AG08395 (cell line): ENCODE measurements at regions not wholly inside any gene's neighbourhood (a gene's known extent, or its start where the extent isn't known, plus 50 kb on each side); places are given as distances from the start of the nearest gene placed in this dataset.
"Not testable (repeated sequence)": the region's sequence is repeated elsewhere in the genome, so short reads cannot be mapped to it uniquely, and the experiment has no call there.

Experiments
- DNase-seq: peaks from one replicate; pipeline ENCODE4 v3.0.0; 2012; ENCODE audit warnings: mixed read lengths, low spot score

- not testable (repeated sequence) for DNase-seq
These were observed 371.0 kb downstream of the OSTF1 start for GRCh38 chr9:75459311-75459710.

GRCh38 chr9:75461183-75461582 is 372.9 kb downstream of the OSTF1 start:
- no peak for DNase-seq

DNA sequence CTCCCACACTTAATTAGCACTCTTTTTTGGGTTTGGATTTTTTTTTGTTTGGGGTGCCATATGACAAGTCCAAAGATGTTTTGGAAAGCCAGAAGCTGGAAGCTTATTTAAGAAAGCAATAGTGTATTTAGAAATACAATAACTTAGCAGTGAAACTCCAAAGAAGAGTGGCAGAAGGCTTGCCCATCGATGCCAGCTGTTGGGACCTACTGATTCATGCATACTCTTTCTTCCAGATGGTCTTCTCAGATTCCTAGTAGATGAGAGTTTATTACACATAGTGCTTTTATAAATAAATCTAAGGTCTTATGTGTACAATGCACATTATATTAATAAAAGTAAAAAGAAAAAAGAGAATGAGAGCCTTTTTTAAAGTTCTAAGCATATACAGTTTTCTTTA is 374.6 kb downstream of the OSTF1 start:
- DNase-seq: no peak

DNA sequence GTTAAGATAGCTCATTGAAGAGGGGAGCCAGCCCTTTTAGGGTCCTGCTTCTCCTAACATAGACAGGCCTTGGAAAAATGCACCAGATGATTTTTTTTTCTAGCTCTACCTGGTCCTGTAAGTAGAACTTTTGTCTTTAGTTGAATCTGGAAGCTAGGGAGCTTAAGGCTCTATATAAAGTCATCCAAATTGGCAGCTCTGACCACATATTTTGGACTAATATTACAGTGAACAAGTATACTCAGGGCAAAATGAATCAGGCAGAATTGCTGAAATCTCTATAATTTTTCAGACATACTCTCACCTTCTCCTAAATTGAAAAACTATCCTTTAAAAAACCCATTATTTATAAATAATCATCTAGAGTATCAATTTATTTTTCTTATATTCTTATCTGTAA is 375.6 kb downstream of the OSTF1 start:
- no peak for DNase-seq

- no peak for DNase-seq
These were observed 376.4 kb downstream of the OSTF1 start for GRCh38 chr9:75464726-75465125.

DNA sequence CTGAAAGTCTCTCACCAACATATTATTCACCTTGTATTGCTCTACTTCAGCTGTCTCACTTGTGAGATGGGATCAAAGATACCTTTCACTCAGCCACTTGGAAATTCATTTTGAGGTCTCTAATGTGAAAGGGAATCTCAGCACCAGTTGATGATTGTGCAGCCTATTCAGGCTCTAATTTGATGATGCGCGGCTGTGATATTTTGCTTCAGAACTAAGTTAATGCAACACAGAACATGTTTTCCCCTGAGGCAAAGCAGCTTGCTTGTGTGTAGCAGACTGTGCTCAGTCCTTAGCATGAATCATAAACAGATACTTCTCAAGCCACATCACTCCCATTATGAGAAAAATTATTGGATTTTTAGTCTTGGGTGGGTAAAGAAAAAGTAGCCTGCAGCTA is 378.8 kb downstream of the OSTF1 start:
- DNase-seq: no peak

DNA sequence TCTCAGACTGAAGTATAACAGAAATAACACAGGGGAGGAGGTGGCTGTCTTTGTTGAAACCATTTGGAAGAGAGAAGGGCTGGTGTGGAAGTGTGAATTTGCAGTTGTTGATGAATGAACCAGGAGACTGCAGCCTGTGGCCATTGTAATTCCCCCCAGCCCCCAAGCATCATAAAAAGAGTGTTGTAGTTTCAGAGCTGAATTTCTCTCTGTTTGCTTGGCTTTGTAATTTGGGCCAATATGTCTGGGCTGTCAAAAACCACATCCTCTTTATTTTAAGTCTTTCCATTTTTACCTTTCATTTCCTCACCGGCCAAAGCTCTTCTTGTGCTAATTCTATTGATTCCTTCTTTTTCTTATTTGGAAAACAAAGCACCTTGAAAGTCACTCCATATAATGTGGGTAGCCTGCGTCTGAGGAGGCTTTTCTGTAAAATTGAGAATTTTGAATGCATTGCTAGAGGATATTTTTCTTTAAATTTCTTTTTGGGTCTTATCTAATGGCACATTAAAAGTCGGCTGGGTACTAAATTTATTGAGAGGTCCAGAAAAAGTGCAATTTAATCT is 383.3 kb downstream of the OSTF1 start:
- DNase-seq: no peak

DNA sequence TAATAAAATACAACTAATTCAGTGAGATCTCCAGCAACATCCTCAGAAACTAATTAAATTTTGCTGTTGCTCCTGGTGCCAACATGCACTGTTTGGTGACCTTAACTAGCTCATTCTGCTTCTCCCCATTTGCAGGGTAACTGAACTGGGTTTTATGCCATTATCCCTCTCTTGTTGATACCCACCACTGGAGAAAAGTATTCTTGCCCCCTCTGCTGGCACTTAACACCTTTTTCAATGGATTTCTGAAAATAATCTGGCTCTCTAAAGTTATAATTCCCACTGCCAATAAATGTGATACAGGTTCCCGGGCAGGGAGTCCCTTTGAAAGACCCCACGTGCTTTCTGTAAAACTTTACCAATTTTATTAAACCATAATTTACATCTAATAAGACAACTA is 394.3 kb downstream of the OSTF1 start:
- DNase-seq: no peak

GRCh38 chr9:75483636-75484035 is 395.3 kb downstream of the OSTF1 start:
- DNase-seq: no peak

- no peak for DNase-seq
These were observed 399.8 kb downstream of the OSTF1 start for GRCh38 chr9:75487856-75488718.

DNA sequence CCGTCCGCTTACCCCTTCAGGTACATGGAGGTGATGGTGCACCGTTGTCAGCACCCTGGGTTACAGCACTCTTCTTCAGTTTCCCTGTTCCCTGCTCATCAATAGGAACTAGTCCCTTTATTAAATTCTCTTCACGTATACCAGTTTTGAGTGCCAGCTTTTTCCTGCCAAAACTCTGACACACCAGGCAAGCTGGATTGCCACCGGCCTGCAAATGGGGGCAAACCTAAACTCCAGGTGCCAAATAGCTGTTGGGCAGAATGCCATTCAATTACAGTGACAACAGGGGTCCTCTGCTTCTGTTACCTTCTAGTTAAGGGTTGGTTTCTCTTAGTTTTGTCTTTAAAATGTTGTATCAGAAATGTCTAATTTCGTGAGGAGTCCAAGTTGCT is 400.4 kb downstream of the OSTF1 start:
- no peak for DNase-seq

GRCh38 chr9:75490326-75490725 is 400.1 kb upstream of the PCSK5 start:
- DNase-seq: no peak

DNA sequence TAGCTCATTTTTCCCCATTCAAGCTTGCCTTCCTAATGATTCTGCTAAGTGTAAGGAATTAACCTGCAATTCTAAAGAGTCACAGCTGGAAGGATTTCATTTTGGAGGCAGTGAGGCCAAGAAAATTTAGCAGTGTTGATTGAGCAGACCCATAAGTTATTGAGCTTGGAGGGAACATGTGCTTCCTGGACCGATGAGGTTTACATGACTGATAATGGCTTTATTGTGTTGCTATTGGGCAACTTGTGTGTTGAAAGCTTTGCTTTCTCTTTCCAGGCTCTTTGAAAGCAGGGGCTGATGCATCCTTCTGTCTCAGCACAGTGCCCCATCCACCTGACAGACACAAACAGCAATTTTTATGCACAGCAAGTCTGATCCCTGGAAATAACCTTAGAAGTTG is 398.9 kb upstream of the PCSK5 start:
- DNase-seq: no peak

GRCh38 chr9:75499812-75500211 is 390.7 kb upstream of the PCSK5 start:
- no peak for DNase-seq

DNA sequence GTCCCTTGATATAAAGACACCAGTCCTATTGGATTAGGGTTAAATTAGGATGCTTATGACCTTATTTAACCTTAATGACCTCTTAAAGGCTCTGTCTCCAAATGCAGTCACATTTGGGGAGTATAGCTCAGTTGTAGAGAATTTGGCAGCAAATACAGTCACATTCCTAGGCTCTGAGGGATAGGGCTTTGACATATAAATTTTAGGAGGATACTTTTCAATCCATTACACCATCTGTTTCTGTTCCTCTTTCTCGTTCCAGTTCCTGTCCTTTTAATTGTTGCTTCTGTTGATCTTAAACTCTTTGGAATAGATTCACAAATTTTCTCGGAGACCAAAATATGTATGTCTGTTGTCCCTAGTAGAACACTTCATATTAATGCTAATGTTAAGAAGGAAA is 390.0 kb upstream of the PCSK5 start:
- DNase-seq: no peak

DNA sequence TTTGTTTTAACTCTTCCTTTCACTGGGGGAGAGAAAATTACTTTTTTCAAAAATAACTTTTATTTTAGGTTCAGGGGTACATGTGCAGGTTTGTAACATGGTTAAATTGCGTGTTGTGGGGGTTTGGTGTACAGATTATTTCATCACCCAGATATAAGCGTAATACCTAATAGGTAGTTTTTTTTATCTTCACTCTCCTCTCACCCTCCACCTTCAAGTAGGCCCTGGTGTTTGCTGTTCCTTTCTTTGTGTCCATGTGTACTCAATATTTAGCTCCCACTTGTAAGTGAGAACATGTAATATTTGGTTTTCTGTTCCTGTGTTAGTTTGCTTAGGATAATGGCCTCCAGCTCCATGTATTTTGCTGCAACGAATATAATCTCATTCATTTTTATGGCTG is 389.5 kb upstream of the PCSK5 start:
- not testable (repeated sequence) for DNase-seq

- no peak for DNase-seq
These were observed 385.8 kb upstream of the PCSK5 start for GRCh38 chr9:75504721-75505120.

DNA sequence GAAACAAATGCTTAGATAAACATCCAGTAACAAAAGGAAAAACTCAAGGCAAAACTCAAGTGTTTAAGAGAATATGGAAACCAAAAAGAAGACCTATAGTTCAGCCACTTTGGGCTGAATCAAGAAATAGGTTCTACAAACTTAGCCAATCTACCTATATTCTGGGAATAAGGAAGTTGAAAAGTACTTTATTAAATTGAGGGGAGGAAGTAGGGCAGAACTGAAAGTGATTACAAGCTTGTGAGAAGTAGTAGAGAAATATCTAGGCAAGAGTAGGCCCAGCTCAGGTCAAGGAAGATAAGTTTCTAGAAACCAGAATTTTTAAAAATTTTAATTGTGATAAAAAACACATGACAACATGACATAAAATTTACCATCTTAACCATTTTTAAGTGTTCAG is 384.8 kb upstream of the PCSK5 start:
- DNase-seq: no peak

- no peak for DNase-seq
These were observed 361.0 kb upstream of the PCSK5 start for GRCh38 chr9:75529463-75529862.

GRCh38 chr9:75531588-75531987 is 358.9 kb upstream of the PCSK5 start:
- no peak for DNase-seq

DNA sequence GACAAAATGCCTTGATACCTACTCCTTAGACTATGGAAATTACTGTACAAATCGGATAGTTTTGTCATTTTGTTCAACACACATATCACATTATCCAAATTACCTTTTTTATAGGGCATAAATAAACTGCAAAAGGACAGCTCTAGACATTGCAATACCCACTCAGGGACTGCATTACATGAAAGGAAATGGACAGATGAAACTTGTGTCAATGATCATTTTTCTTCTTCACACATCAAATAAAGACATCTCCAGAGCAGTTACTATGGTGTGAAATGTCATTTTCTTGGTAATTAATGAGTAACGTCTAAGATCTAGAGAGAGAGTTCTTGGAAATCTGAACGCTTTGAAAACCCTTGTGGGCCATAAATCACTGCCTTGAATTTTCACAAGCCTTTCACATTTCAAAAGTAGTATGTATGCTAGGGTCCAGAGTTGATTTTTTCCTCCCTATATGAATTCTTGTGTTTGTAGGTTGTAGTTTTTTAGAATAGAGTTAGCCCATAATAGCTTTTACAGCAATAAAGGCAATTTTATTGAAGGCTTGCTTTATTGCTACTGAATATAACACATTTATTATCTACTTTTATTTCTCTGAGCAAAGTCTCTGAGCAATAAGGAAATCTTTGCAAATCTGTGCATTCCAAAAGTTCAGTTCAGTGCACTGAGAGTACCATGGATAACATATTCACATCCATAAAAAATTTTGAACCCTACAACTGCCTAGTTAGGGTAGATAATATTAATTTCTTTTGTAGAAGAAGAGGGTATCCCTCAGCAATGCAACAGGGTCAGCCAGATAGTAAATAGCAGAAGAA is 358.0 kb upstream of the PCSK5 start:
- no peak for DNase-seq

DNA sequence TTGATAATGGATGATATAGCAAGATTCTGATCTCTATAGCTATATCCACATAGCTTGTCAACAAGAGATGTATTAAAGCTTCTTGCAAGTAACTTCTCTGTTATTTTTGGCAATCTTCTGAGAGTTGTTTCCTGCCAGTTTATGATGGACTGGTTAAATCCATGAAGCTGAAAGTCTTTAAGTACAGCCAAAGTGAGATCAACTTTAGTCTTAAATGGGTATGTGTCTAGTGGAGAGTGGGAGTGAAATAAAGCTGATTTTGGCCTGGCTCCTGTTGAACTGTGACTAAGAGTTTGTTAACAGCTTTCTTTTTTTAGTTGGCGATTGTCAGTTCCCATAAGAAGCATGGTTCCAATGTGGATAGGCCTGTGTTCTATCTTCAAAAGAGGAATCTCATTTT is 350.9 kb upstream of the PCSK5 start:
- DNase-seq: no peak

DNA sequence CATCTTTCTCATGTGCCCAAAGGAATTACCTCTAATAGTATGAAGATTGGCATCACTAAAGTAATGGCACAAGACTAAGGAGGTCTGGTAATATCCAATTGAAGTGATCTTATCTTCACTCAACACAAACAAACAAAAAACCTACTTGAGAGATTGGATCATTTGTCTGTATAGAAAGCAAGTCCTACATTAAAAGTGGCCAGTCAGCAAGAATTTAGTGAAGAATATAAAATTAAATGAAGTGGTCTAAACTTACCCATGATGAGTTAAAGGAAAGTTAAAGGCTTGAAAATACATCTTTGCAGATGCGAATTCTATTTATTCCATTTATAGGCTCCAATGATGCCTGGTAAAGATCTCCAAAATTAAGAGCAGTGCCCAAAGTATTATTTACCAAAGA is 350.3 kb upstream of the PCSK5 start:
- DNase-seq: no peak
